B cell (primary cell): ENCODE measurements at regions not wholly inside any gene's neighbourhood (a gene's known extent, or its start where the extent isn't known, plus 50 kb on each side); places are given as distances from the start of the nearest gene placed in this dataset.
"Not testable (repeated sequence)": the region's sequence is repeated elsewhere in the genome, so short reads cannot be mapped to it uniquely, and the experiment has no call there.

ENCODE experiments used
- ATAC-seq: fragments of 200-7000 bp; cut with Tn5 transposase; one replicate; pipeline ENCODE4 v1.10.0; 2021; ENCODE audit warnings: low read depth, mild to moderate bottlenecking, moderate number of reproducible peaks, moderate library complexity
- CTCF ChIA-PET: fragments of 350-600 bp; sonication (Branson Sonifier 250); formaldehyde crosslinking; loops from one replicate; lab custom pipeline; 2021; ENCODE audit warnings: antibody characterized with exemption, inconsistent platforms; lab: Charles Lee
- POLR2A ChIA-PET: fragments of 350-600 bp; sonication (Branson Sonifier 250); formaldehyde crosslinking; loops from one replicate; lab custom pipeline; 2021; ENCODE audit warnings: antibody characterized with exemption; lab: Charles Lee
- DNase-seq: peaks from one replicate; pipeline ENCODE4 v3.0.0; 2013
- H2AFZ ChIP-seq: 2 replicates; pipeline ENCODE4 v1.6.1; 2012; ENCODE audit warnings: mild to moderate bottlenecking, low read depth, low read length; ENCODE audit not compliant: insufficient read depth, poor library complexity, severe bottlenecking
- H3K27ac ChIP-seq, 2 donors: 1 replicate in 1 of 2; 2 replicates in 1 of 2; pipeline ENCODE4 v1.5.1; 2012 to 2013; ENCODE audit warnings: low read length in 2 of 2, mild to moderate bottlenecking in 2 of 2, moderate library complexity in 1 of 2
- H3K27me3 ChIP-seq, 4 experiments: fragments of 200-600 bp in 1 of 4; sonication (generic) in 1 of 4; replicated peaks in 1 of 4; 1 replicate in 2 of 4; 2 replicates in 2 of 4; pipeline versions ENCODE4 v1.6.1 to v1.7.0; 2013 to 2016; ENCODE audit warnings: low read length in 3 of 4, mild to moderate bottlenecking in 2 of 4, mixed read lengths in 1 of 4, moderate library complexity in 1 of 4; ENCODE audit not compliant: insufficient read depth in 4 of 4, control insufficient read depth in 3 of 4; ENCODE audit errors: control extremely low read depth in 1 of 4
- H3K36me3 ChIP-seq, 2 experiments: replicated peaks in 1 of 2; 1 replicate in 1 of 2; 2 replicates in 1 of 2; pipeline versions ENCODE4 v1.6.1 to v1.7.1; 2013; ENCODE audit warnings: low read length in 1 of 2; ENCODE audit not compliant: insufficient read depth in 2 of 2, control insufficient read depth in 1 of 2; ENCODE audit errors: control extremely low read depth in 1 of 2, extremely low read depth in 1 of 2
- H3K4me1 ChIP-seq, 2 donors: fragments of 200-600 bp in 1 of 2; sonication (generic) in 1 of 2; 1 replicate in 1 of 2; 2 replicates in 1 of 2; pipeline versions ENCODE4 v1.5.1 to v1.6.1; 2013 to 2017; ENCODE audit warnings: low read length in 2 of 2; ENCODE audit not compliant: control insufficient read depth in 2 of 2, insufficient read depth in 2 of 2
- H3K4me2 ChIP-seq: replicated peaks from 2 replicates; pipeline ENCODE3; 2012; ENCODE audit warnings: mild to moderate bottlenecking, low read depth, low read length; ENCODE audit not compliant: poor library complexity, severe bottlenecking
- H3K4me3 ChIP-seq, 5 experiments: fragments of 200-600 bp in 1 of 5; sonication (generic) in 1 of 5; 1 replicate in 3 of 5; 2 replicates in 2 of 5; pipeline versions ENCODE4 v1.5.1 to v1.7.0; 2011 to 2016; ENCODE audit warnings: low read length in 4 of 5, mild to moderate bottlenecking in 4 of 5, low read depth in 2 of 5, control low read depth in 1 of 5, moderate library complexity in 1 of 5; ENCODE audit not compliant: insufficient read depth in 1 of 5; ENCODE audit errors: control extremely low read depth in 1 of 5, extremely low read depth in 1 of 5
- H3K79me2 ChIP-seq: fragments of 200-600 bp; sonication (generic); one replicate; pipeline ENCODE4 v1.6.0; 2016; ENCODE audit warnings: low read length; ENCODE audit not compliant: control insufficient read depth, insufficient read depth
- H3K9ac ChIP-seq: fragments of 200-600 bp; sonication (generic); 2 replicates; pipeline ENCODE4 v1.6.1; 2017; ENCODE audit warnings: mild to moderate bottlenecking, low read length, moderate library complexity
- H3K9me3 ChIP-seq, 3 donors: one replicate each; pipeline versions ENCODE4 v1.6.1 to v1.7.1; 2013; ENCODE audit warnings: low read length in 2 of 3; ENCODE audit not compliant: control insufficient read depth in 2 of 3, insufficient read depth in 1 of 3; ENCODE audit errors: control extremely low read depth in 1 of 3
- H4K20me1 ChIP-seq: 2 replicates; pipeline ENCODE4 v1.6.0; 2012; ENCODE audit warnings: mild to moderate bottlenecking, low read length; ENCODE audit not compliant: insufficient read depth, control insufficient read depth, poor library complexity, severe bottlenecking
- H3K27ac Mint-ChIP-seq: one replicate; pipeline ENCODE4 v1.8.0; 2021; ENCODE audit warnings: mixed read lengths
- H3K27me3 Mint-ChIP-seq: one replicate; pipeline ENCODE4 v1.8.0; 2021; ENCODE audit warnings: mixed read lengths
- H3K4me1 Mint-ChIP-seq: one replicate; pipeline ENCODE4 v1.8.0; 2021; ENCODE audit warnings: mixed read lengths
- H3K4me3 Mint-ChIP-seq: one replicate; pipeline ENCODE4 v1.8.0; 2021; ENCODE audit warnings: mixed read lengths
- H3K9me3 Mint-ChIP-seq: one replicate; pipeline ENCODE4 v1.8.0; 2022; ENCODE audit warnings: mixed read lengths; ENCODE audit not compliant: insufficient read depth
- CTCF ChIP-seq: fragments of 200-600 bp; IDR thresholded peaks from one replicate; pipeline ENCODE4 v1.8.0; 2022; ENCODE audit warnings: antibody characterized with exemption, mild to moderate bottlenecking
- EZH2 ChIP-seq: IDR thresholded peaks from 2 replicates; pipeline ENCODE4 v1.6.1; 2012; ENCODE audit warnings: borderline replicate concordance, low read depth, mild to moderate bottlenecking, moderate library complexity, low read length; ENCODE audit not compliant: insufficient read depth, poor library complexity, severe bottlenecking
- WGBS: methylation state at CpG from one replicate; pipeline ENCODE4 v1.1.5; 2013; ENCODE audit warnings: missing lambda C conversion rate; ENCODE audit not compliant: insufficient coverage; 5-methylcytosine and 5-hydroxymethylcytosine counted together
- intact Hi-C: fragments of 100-400 bp; cut with micrococcal nuclease; formaldehyde crosslinking; loops from one replicate; pipeline ENCODE4 v1.10.0; 2022

- no peak for DNase-seq
- Mint-ChIP-seq H3K9me3 (peaks cover 4% of the 10 kb centered on the region), H3K4me1 (no peaks in the 10 kb centered on the region), H3K27ac (no peak overlapping the region), H3K27me3 (no peaks in the 10 kb centered on the region), H3K4me3 (no peak overlapping the region)
- intact Hi-C loops: no loop called here
- no peak for ATAC-seq
- H3K4me2 ChIP-seq: no peak overlapping the region
- H3K27me3 ChIP-seq: no peaks in the 10 kb centered on the region
- CTCF ChIA-PET: no interaction called here
- H4K20me1 ChIP-seq: no peaks in the 10 kb centered on the region
- POLR2A ChIA-PET: no interaction called here
- H2AFZ ChIP-seq: no peak overlapping the region
- H3K9me3 ChIP-seq: peaks cover 1 to 27% (median 14%) of the 10 kb centered on the region in 3 donors
- no peak overlapping the region for H3K9ac ChIP-seq
- H3K27ac ChIP-seq: no peak overlapping the region
- no peaks in the 10 kb centered on the region for H3K36me3 ChIP-seq
- H3K4me3 ChIP-seq: no peak overlapping the region
- 87% methylated on average over 5 of the region's 5 CpGs for WGBS
- H3K4me1 ChIP-seq: no peaks in the 10 kb centered on the region
- TF ChIP-seq CTCF: no peak
- no peak for TF ChIP-seq EZH2
- no peaks in the 10 kb centered on the region for H3K79me2 ChIP-seq
These were observed 100.4 kb downstream of the EN1 start for GRCh38 chr2:118747066-118747465.

GRCh38 chr2:118744682-118745181, 102.7 kb downstream of the EN1 start:
- H3K36me3 ChIP-seq, H3K4me3 Mint-ChIP-seq, H3K4me1 ChIP-seq, H2AFZ ChIP-seq, H3K27ac Mint-ChIP-seq, H3K9ac ChIP-seq, intact Hi-C loops, DNase-seq, H4K20me1 ChIP-seq, H3K4me2 ChIP-seq, H3K79me2 ChIP-seq, ATAC-seq, H3K9me3 Mint-ChIP-seq, CTCF ChIA-PET, H3K4me3 ChIP-seq, H3K27me3 Mint-ChIP-seq, H3K4me1 Mint-ChIP-seq, H3K27me3 ChIP-seq, H3K27ac ChIP-seq, POLR2A ChIA-PET: not testable (repeated sequence)
- WGBS: 93% methylated on average over 2 of the region's 3 CpGs
- peaks cover 1 to 27% (median 14%) of the 10 kb centered on the region in 3 donors for H3K9me3 ChIP-seq
